OCI-M2 (cell line): ENCODE measurements at regions not wholly inside any gene's neighbourhood (a gene's known extent, or its start where the extent isn't known, plus 50 kb on each side); places are given as distances from the start of the nearest gene placed in this dataset.

ENCODE experiments used
- DNase-seq: peaks from one replicate; lab custom pipeline; 2025; ENCODE audit not compliant: unreplicated experiment; lab: John Stamatoyannopoulos, UW

DNA sequence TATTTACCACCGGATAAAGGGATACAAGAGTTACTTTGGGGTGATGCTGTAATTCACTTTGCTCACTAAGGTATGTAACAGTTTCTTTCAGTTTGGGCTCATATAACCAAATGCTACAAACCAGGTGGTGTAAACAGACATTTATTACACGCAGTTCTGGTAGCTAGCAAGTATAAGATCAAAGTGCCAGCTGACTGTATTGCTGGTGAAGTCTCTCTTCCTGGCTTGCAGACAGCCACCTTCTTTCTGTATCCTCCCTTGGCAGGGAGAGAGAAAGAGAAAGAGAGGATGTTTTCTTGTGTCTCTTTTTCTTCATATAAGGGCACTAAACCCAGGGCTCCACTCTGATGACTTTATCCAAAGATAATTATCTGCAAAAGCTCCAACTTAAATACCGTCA lies 552.5 kb upstream of the FTMT start:
- DNase-seq: no peak

- no peak for DNase-seq
Measured at GRCh38 chr5:121304838-121305237, 546.8 kb upstream of the FTMT start.

GRCh38 chr5:121313886-121314285 lies 537.8 kb upstream of the FTMT start:
- no peak for DNase-seq

- no peak for DNase-seq
Measured at GRCh38 chr5:121315786-121316185, 535.9 kb upstream of the FTMT start.

- no peak for DNase-seq
Measured at GRCh38 chr5:121319292-121319691, 532.4 kb upstream of the FTMT start.

- DNase-seq: no peak
Measured at GRCh38 chr5:121325930-121326329, 525.8 kb upstream of the FTMT start.

GRCh38 chr5:121350181-121350930 lies 501.3 kb upstream of the FTMT start:
- no peak for DNase-seq

- no peak for DNase-seq
Measured at GRCh38 chr5:121366515-121366914, 485.2 kb upstream of the FTMT start.

DNA sequence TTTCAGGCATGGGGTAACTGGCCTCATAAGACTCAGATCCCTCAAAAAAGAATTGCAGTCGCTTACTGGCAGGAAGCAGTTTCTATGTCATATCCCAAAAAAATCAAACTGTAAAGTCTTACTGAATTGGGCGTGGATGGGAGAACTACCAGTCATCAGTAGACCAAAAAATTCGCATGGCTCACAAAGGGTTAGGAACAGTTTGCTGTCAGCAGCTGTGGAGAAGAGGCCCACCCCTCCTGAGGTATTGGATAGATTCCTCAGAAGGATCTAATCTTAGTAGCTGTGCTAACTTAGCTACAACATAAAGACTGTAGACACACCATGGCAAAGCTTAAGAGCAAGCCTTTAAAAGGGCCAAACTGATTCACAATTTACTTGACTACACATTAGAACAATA lies 478.3 kb upstream of the FTMT start:
- no peak for DNase-seq

- DNase-seq: no peak
Measured at GRCh38 chr5:121377461-121377860, 474.2 kb upstream of the FTMT start.

DNA sequence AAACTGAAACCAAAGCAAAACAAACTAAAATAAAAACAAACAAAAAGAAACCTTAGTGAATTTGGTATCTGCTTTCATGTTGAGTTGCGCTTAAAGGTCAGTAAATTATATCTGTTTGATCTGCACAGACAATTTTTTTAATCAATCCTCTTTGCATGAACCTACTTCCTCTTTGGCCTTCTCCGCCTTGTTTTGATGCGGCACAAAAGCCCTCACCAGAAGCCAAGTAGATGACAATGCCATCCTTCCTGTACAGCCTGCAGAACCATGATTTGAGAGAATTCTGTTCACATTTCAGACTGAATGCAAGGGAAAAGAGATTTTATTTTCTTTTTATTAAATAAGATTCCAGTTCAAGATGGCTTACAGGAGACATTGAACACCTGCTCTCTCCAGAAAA lies 473.6 kb upstream of the FTMT start:
- no peak for DNase-seq

DNA sequence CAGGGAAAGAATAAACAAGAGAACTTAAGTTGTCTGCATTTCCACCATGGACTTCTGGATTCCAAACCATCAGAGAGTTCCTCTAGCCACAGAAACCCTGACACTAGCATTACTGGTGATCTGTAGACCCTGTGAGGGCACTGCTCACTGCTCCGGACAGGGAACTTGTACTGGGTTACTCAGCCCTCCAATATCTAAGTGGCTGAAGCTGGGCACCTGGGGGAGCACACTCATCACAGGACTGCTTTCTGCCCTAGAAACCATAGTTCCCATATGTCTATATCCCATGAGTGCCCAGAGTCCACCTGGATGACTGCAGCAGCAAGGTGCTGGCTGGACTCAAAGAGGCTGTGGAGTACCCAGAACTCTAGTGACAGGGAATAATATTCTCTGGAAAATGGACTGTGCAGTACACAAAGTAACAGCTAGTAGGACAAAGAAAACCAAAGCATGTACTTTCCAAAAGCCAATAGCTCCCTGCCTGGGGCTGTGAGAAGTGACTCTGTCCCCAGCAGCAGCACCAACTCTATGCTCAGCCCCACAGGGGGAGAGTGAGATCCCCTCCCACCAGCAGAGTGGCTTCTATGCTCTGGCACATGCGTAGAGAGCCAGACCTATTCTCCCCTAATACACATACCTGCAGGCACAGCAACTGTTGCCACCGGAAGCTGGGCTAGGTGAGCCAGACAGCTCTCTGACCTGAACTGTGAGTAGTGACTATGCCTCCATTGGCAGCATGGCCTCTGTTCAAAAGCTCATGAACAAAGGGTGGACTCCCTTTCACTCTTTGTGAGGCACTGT lies 472.9 kb upstream of the FTMT start:
- DNase-seq: no peak

- DNase-seq: no peak
Measured at GRCh38 chr5:121380066-121380465, 471.6 kb upstream of the FTMT start.

DNA sequence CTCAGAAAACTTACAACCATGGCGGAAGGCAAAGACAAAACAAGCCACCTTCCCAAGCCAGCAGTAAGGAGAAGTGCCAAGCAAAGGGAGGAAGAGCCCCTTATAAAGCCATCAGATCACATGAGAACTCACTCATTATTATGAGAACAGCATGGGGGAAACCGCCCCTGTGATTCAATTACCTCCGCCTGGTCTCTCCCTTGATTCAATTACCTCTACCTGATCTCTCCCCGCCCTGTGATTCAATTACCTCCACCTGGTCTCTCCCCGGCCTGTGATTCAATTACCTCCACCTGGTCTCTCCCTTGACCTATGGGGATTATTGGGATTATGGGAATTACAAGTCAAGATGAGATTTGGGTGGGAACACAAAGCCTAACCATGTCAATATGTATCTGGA lies 467.3 kb upstream of the FTMT start:
- no peak for DNase-seq

GRCh38 chr5:121386334-121386733 lies 465.3 kb upstream of the FTMT start:
- DNase-seq: no peak

GRCh38 chr5:121396716-121397115 lies 455.0 kb upstream of the FTMT start:
- DNase-seq: no peak

DNA sequence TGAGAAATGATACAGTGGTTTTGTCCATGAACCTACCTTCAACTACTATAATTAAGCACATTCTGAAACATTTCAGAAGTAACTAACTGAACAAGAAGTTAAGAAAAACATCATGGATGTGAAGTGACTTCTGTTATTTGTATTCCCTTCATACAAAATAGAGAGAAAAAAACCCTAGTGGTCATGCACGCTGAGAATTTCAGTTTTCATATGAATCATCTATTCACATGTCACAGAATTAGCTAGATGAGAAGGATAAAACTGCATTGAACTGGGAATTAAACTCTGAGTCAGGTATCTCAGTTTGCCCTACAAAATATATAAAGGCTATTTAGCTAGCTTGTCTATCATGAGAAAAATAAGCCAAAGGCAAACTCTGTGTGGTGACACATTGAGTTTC lies 451.8 kb upstream of the FTMT start:
- DNase-seq: no peak

- no peak for DNase-seq
Measured at GRCh38 chr5:121408778-121409177, 442.9 kb upstream of the FTMT start.

DNA sequence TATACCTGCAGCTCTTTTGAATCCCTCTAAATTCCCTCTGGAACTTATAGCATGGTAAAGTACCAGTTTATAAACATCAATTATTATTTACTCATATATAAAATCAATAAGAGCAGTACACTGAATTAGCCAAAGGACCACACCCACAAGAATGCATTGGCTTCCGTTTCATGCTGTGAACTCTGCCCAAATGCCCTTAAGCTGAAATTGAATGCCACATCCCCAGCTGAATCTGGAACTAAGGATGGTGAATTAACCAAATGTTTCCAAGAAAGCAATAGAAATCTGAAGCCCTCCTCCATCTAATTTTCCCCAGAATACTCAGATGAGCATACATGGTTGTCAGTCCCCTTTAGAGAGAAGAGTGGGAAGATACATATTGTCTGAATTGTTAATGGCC lies 436.4 kb upstream of the FTMT start:
- no peak for DNase-seq

DNA sequence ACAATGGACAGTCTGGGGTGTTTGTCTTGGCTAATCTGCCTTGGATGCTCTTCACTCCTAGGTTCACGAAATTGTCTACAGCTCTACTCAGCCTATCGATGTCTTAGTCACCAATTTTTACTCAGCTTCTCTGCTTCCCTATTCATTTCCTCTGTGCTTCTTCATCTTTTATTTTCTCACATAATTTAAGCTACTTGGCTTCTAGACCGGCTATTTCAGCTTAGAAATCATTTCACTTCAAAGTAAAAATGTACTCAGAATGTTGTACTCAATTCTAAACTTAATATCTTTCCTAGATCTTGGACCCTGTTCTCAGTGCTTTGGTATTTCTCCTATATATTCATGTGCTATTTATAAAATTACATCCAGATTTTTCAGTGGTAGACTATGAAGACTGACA lies 430.0 kb upstream of the FTMT start:
- DNase-seq: no peak

GRCh38 chr5:121424976-121425375 lies 426.7 kb upstream of the FTMT start:
- no peak for DNase-seq

- no peak for DNase-seq
Measured at GRCh38 chr5:121426153-121426552, 425.5 kb upstream of the FTMT start.

DNA sequence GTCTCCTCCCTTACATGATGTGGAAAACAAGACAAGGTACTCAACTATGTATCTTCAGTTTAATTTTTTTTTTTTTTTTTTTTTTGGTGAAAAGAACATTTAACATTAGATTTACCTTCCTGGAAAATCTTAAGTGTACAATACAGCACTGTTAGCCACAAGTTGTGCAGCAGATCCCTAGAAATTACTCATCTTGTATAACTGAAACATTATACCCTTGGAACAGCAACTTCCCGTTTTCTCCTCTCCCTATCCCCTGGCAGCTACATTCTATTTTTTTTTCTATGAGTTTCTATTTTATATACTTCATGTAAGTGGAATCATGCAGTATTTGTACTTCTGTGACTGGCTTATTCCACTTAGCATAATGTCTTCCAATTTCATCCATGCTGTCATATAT lies 421.9 kb upstream of the FTMT start:
- no peak for DNase-seq
